ENCODE measurements at regions not wholly inside any gene's neighbourhood (a gene's known extent, or its start where the extent isn't known, plus 50 kb on each side); places are given as distances from the start of the nearest gene placed in this dataset.

- 91% methylated on average over 5 of the region's 6 CpGs for WGBS
- H3K9me3 ChIP-seq (ENCODE audit: insufficient read depth, low read depth, low read length), result no peaks in the 10 kb centered on the region
- H3K27me3 ChIP-seq (ENCODE audit: insufficient read depth, low read length), result peaks cover 5% of the 10 kb centered on the region; the same call in 1 of the 2 replicates
- no peak overlapping the region for H3K9ac ChIP-seq (ENCODE audit: low read depth, low read length)
- no peaks in the 10 kb centered on the region for H3K36me3 ChIP-seq (ENCODE audit: insufficient read depth, low read length)
- H3K4me1 ChIP-seq (ENCODE audit: insufficient read depth, low read length), result no peaks in the 10 kb centered on the region
- no peak overlapping the region for H3K4me3 ChIP-seq (ENCODE audit: low read length)
- H3K27ac ChIP-seq (ENCODE audit: low read depth, low read length), result no peak overlapping the region
Measured at GRCh38 chr16:86002178-86002900, 103.4 kb downstream of the IRF8 start.

- Histone ChIP-seq H3K36me3 (ENCODE audit: insufficient read depth, low read length) (no peaks in the 10 kb centered on the region), H3K27ac (ENCODE audit: low read depth, low read length) (no peak overlapping the region), H3K9me3 (ENCODE audit: insufficient read depth, low read depth, low read length) (no peaks in the 10 kb centered on the region), H3K9ac (ENCODE audit: low read depth, low read length) (no peak overlapping the region), H3K4me3 (ENCODE audit: low read length) (no peak overlapping the region), H3K27me3 (ENCODE audit: insufficient read depth, low read length) (peaks cover 8% of the 10 kb centered on the region; the same call in 1 of the 2 replicates), H3K4me1 (ENCODE audit: insufficient read depth, low read length) (no peaks in the 10 kb centered on the region)
- 90% methylated on average over 3 of the region's 3 CpGs for WGBS
Measured at GRCh38 chr16:86007524-86007923, 108.6 kb downstream of the IRF8 start.

- 93% methylated on average over 6 of the region's 6 CpGs for WGBS
Measured at GRCh38 chr16:86010680-86011141, 111.7 kb downstream of the IRF8 start.

GRCh38 chr16:86011532-86011931 lies 112.6 kb downstream of the IRF8 start:
- Histone ChIP-seq H3K27me3 (ENCODE audit: insufficient read depth, low read length) (peaks cover 4% of the 10 kb centered on the region; the same call in 1 of the 2 replicates), H3K4me3 (ENCODE audit: low read length) (no peak overlapping the region), H3K9me3 (ENCODE audit: insufficient read depth, low read depth, low read length) (peaks cover 4% of the 10 kb centered on the region; the same call in 1 of the 2 replicates), H3K4me1 (ENCODE audit: insufficient read depth, low read length) (no peaks in the 10 kb centered on the region), H3K9ac (ENCODE audit: low read depth, low read length) (no peak overlapping the region), H3K36me3 (ENCODE audit: insufficient read depth, low read length) (no peaks in the 10 kb centered on the region), H3K27ac (ENCODE audit: low read depth, low read length) (no peak overlapping the region)
- WGBS, result 83% methylated on average over 5 of the region's 5 CpGs

More at GRCh38 chr16:86010680-86011141, 111.7 kb downstream of the IRF8 start:
- no peak overlapping the region for H3K9ac ChIP-seq (ENCODE audit: low read depth, low read length)
- H3K36me3 ChIP-seq (ENCODE audit: insufficient read depth, low read length), result no peaks in the 10 kb centered on the region
- peaks cover 8% of the 10 kb centered on the region; the same call in 1 of the 2 replicates for H3K27me3 ChIP-seq (ENCODE audit: insufficient read depth, low read length)
- no peaks in the 10 kb centered on the region for H3K4me1 ChIP-seq (ENCODE audit: insufficient read depth, low read length)
- H3K4me3 ChIP-seq (ENCODE audit: low read length), result no peak overlapping the region
- H3K27ac ChIP-seq (ENCODE audit: low read depth, low read length), result no peak overlapping the region
- peaks cover 4% of the 10 kb centered on the region; the same call in 1 of the 2 replicates for H3K9me3 ChIP-seq (ENCODE audit: insufficient read depth, low read depth, low read length)

DNA sequence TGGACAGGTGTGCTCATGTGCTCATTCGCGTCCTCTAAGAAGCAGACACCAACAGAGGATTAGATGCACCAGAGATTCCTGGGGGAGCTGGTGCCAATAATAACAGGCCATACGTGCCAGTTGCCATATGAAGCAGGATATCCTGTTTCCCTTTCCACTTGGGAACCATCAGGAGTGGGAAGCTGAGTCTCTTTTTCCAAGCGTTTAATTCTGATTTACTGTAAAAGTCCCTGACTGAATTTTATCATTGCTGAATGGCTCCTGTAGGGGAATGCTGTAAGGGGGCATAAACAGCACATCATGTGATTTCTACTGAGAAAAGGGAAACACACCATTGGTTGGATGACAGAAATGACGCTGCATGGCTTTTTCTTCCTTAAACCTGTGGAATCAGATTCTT lies 113.3 kb downstream of the IRF8 start:
- Histone ChIP-seq H3K4me1 (ENCODE audit: insufficient read depth, low read length) (no peaks in the 10 kb centered on the region), H3K27me3 (ENCODE audit: insufficient read depth, low read length) (peaks cover 4% of the 10 kb centered on the region; the same call in 1 of the 2 replicates), H3K36me3 (ENCODE audit: insufficient read depth, low read length) (no peaks in the 10 kb centered on the region), H3K27ac (ENCODE audit: low read depth, low read length) (no peak overlapping the region), H3K4me3 (ENCODE audit: low read length) (no peak overlapping the region), H3K9ac (ENCODE audit: low read depth, low read length) (no peak overlapping the region), H3K9me3 (ENCODE audit: insufficient read depth, low read depth, low read length) (peaks cover 4% of the 10 kb centered on the region; the same call in 1 of the 2 replicates)
- WGBS, result 88% methylated on average over 5 of the region's 5 CpGs

- no peaks in the 10 kb centered on the region for H3K36me3 ChIP-seq (ENCODE audit: insufficient read depth, low read length)
- H3K27ac ChIP-seq (ENCODE audit: low read depth, low read length), result no peak overlapping the region
- H3K27me3 ChIP-seq (ENCODE audit: insufficient read depth, low read length), result 0 out of 2 replicates have a peak, but pooled peaks cover 4% of the 10 kb centered on the region
- H3K4me3 ChIP-seq (ENCODE audit: low read length), result no peak overlapping the region
- no peak overlapping the region for H3K9ac ChIP-seq (ENCODE audit: low read depth, low read length)
- H3K9me3 ChIP-seq (ENCODE audit: insufficient read depth, low read depth, low read length), result peaks cover 4% of the 10 kb centered on the region; the same call in 1 of the 2 replicates
- 97% methylated on average over 2 of the region's 2 CpGs for WGBS
- H3K4me1 ChIP-seq (ENCODE audit: insufficient read depth, low read length), result no peaks in the 10 kb centered on the region
Measured at GRCh38 chr16:86013867-86014266, 114.9 kb downstream of the IRF8 start.

- H3K27me3 ChIP-seq (ENCODE audit: insufficient read depth, low read length), result 0 out of 2 replicates have a peak, but pooled peaks cover 4% of the 10 kb centered on the region
- no peaks in the 10 kb centered on the region for H3K4me1 ChIP-seq (ENCODE audit: insufficient read depth, low read length)
- H3K4me3 ChIP-seq (ENCODE audit: low read length), result no peak overlapping the region
- 88% methylated on average over 6 of the region's 6 CpGs for WGBS
- H3K36me3 ChIP-seq (ENCODE audit: insufficient read depth, low read length), result no peaks in the 10 kb centered on the region
- H3K9me3 ChIP-seq (ENCODE audit: insufficient read depth, low read depth, low read length), result peaks cover 6% of the 10 kb centered on the region; the same call in 1 of the 2 replicates
- H3K27ac ChIP-seq (ENCODE audit: low read depth, low read length), result no peak overlapping the region
- no peak overlapping the region for H3K9ac ChIP-seq (ENCODE audit: low read depth, low read length)
Measured at GRCh38 chr16:86015606-86016005, 116.6 kb downstream of the IRF8 start.

DNA sequence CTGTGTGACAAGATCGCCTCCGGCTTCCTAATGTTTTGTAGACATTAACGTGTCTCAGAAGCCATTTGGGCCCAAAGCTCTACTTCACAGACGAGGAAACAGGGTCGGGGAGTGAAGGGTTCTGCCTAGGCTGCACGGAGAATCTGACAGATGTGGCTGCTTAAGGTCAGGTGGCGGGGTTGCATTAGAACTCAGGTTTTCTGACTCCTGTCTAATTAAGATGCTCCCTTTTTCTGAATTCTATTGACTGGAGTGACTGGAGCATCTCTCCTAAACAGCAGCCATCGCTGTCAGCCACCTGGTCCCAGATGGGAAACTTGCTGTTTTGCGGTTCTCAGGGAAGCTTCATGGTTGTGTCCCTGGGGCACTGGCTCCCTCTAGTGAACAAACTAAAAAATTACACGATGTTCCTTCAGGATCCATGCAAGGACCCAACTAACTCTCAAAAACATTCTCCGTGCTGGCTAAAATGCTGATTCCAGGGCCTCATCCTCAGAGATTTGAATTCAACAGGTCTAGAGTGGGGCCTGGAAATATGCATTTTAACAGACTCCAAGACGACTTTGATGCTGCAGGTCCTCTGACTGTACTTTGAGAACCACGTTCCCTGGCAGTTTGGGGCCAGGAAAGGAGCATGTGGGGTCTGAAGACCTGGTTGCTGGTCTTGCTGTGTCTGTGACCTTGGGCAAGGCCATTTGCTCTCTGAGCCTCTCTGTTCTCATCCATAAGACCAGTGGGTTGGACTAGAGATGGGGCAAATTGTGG lies 117.4 kb downstream of the IRF8 start:
- Histone ChIP-seq H3K4me3 (ENCODE audit: low read length) (no peak overlapping the region), H3K27me3 (ENCODE audit: insufficient read depth, low read length) (0 out of 2 replicates have a peak, but pooled peaks cover 4% of the 10 kb centered on the region), H3K9ac (ENCODE audit: low read depth, low read length) (no peak overlapping the region), H3K36me3 (ENCODE audit: insufficient read depth, low read length) (no peaks in the 10 kb centered on the region), H3K9me3 (ENCODE audit: insufficient read depth, low read depth, low read length) (peaks cover 6% of the 10 kb centered on the region; the same call in 1 of the 2 replicates), H3K4me1 (ENCODE audit: insufficient read depth, low read length) (no peaks in the 10 kb centered on the region), H3K27ac (ENCODE audit: low read depth, low read length) (no peak overlapping the region)
- WGBS, result 57% methylated on average over 13 of the region's 13 CpGs

GRCh38 chr16:86018071-86018470 lies 119.1 kb downstream of the IRF8 start:
- H3K4me1 ChIP-seq (ENCODE audit: insufficient read depth, low read length), result no peaks in the 10 kb centered on the region
- no peak overlapping the region for H3K27ac ChIP-seq (ENCODE audit: low read depth, low read length)
- no peaks in the 10 kb centered on the region for H3K36me3 ChIP-seq (ENCODE audit: insufficient read depth, low read length)
- 81% methylated on average over 2 of the region's 2 CpGs for WGBS
- no peak overlapping the region for H3K4me3 ChIP-seq (ENCODE audit: low read length)
- no peak overlapping the region for H3K9ac ChIP-seq (ENCODE audit: low read depth, low read length)
- 0 out of 2 replicates have a peak, but pooled peaks cover 4% of the 10 kb centered on the region for H3K27me3 ChIP-seq (ENCODE audit: insufficient read depth, low read length)
- H3K9me3 ChIP-seq (ENCODE audit: insufficient read depth, low read depth, low read length), result peaks cover 9% of the 10 kb centered on the region; the same call in 1 of the 2 replicates

DNA sequence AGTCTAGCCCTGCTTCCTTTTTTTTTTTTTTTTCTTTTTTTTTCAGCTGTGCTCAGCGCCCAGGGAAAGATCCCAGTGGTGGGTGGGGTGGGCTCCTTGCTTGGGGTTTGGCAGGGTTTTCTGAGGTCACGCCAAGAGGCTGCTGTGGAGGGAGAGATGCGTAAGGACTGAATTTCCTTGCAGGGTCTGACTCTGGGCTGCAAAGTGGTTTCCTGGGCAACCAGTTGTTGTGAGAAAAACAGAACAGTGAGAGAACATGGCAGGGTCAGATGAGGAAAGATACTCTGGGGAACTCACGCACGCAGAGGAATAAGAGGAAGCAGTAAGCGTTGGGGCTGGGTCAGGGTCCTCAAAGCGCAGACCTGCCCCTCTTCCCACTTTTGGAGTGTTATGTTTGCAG lies 119.5 kb downstream of the IRF8 start:
- Histone ChIP-seq H3K4me3 (ENCODE audit: low read length) (no peak overlapping the region), H3K9me3 (ENCODE audit: insufficient read depth, low read depth, low read length) (peaks cover 12% of the 10 kb centered on the region), H3K4me1 (ENCODE audit: insufficient read depth, low read length) (no peaks in the 10 kb centered on the region), H3K27ac (ENCODE audit: low read depth, low read length) (no peak overlapping the region), H3K27me3 (ENCODE audit: insufficient read depth, low read length) (0 out of 2 replicates have a peak, but pooled peaks cover 4% of the 10 kb centered on the region), H3K36me3 (ENCODE audit: insufficient read depth, low read length) (no peaks in the 10 kb centered on the region), H3K9ac (ENCODE audit: low read depth, low read length) (no peak overlapping the region)
- 75% methylated on average over 7 of the region's 7 CpGs for WGBS

DNA sequence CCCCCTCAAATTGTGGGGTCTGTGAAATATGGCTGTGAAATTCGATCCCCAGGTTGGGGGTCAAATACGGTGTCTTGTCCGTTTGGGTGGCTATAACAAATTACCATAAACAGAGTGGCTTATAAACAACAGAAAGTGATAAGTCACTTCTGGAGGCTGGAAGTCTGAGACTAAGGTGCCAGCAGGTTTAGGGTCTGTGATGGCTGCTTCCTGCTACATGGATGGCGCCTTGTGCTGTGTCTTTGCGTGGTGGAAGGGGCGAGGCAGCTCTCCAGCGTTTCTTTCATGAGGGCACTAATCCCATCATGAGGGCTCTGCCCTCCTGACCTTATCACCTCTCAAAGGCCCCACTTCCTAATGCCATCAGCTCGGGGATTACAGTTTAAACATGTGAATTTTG lies 120.0 kb downstream of the IRF8 start:
- Histone ChIP-seq H3K9me3 (ENCODE audit: insufficient read depth, low read depth, low read length) (peaks cover 14% of the 10 kb centered on the region), H3K36me3 (ENCODE audit: insufficient read depth, low read length) (no peaks in the 10 kb centered on the region), H3K4me3 (ENCODE audit: low read length) (no peak overlapping the region), H3K4me1 (ENCODE audit: insufficient read depth, low read length) (no peaks in the 10 kb centered on the region), H3K27me3 (ENCODE audit: insufficient read depth, low read length) (0 out of 2 replicates have a peak, but pooled peaks cover 4% of the 10 kb centered on the region), H3K27ac (ENCODE audit: low read depth, low read length) (no peak overlapping the region), H3K9ac (ENCODE audit: low read depth, low read length) (no peak overlapping the region)
- WGBS, result 86% methylated on average over 5 of the region's 8 CpGs

All from HUES64 (cell line).